Neural crest cell (in vitro differentiated cells): ENCODE measurements at regions not wholly inside any gene's neighbourhood (a gene's known extent, or its start where the extent isn't known, plus 50 kb on each side); places are given as distances from the start of the nearest gene placed in this dataset.

Experiments used
- DNase-seq: peaks from one replicate; pipeline ENCODE4 v3.0.0; 2021; ENCODE audit warnings: low read depth, mixed read lengths, low spot score
- H3K27ac Mint-ChIP-seq: one replicate; pipeline ENCODE4 v1.8.0; 2021; ENCODE audit warnings: mild to moderate bottlenecking, mixed read lengths; ENCODE audit not compliant: unreplicated experiment
- H3K27me3 Mint-ChIP-seq: 2 replicates; pipeline ENCODE4 v1.8.0; 2021; ENCODE audit warnings: low read depth, mild to moderate bottlenecking, mixed read lengths
- H3K36me3 Mint-ChIP-seq: 2 replicates; pipeline ENCODE4 v1.8.0; 2021; ENCODE audit warnings: low read depth, mild to moderate bottlenecking, mixed read lengths
- H3K4me1 Mint-ChIP-seq: 2 replicates; pipeline ENCODE4 v1.8.0; 2021; ENCODE audit warnings: mixed read lengths
- H3K4me3 Mint-ChIP-seq: one replicate; pipeline ENCODE4 v1.8.0; 2021; ENCODE audit warnings: mild to moderate bottlenecking, mixed read lengths
- H3K9me3 Mint-ChIP-seq: 2 replicates; pipeline ENCODE4 v1.8.0; 2021; ENCODE audit warnings: mixed read lengths
- CTCF ChIP-seq: fragments of 200-600 bp; sonication (generic); conservative IDR thresholded peaks from 2 replicates; pipeline ENCODE4 v1.5.0; 2021; ENCODE audit warnings: antibody characterized with exemption, mild to moderate bottlenecking

- H3K4me3 Mint-ChIP-seq, result no peak overlapping the region
- no peak for TF ChIP-seq CTCF
- no peak for DNase-seq
Measured at GRCh38 chr20:40331249-40331648, 357.8 kb downstream of the MAFB start.

GRCh38 chr20:40329321-40329720, 359.7 kb downstream of the MAFB start:
- Mint-ChIP-seq H3K27ac (no peak overlapping the region), H3K4me3 (no peak overlapping the region), H3K36me3 (no peaks in the 10 kb centered on the region), H3K27me3 (peaks cover 18% of the 10 kb centered on the region), H3K4me1 (no peaks in the 10 kb centered on the region), H3K9me3 (no peaks in the 10 kb centered on the region)
- no peak for TF ChIP-seq CTCF
- DNase-seq, result no peak

More at GRCh38 chr20:40331249-40331648, 357.8 kb downstream of the MAFB start:
- Mint-ChIP-seq H3K27me3 (peaks cover 26% of the 10 kb centered on the region), H3K36me3 (no peaks in the 10 kb centered on the region), H3K4me1 (peaks cover 13% of the 10 kb centered on the region), H3K27ac (no peak overlapping the region), H3K9me3 (no peaks in the 10 kb centered on the region)

GRCh38 chr20:40326784-40327183, 362.3 kb downstream of the MAFB start:
- H3K36me3 Mint-ChIP-seq, result no peaks in the 10 kb centered on the region
- H3K27me3 Mint-ChIP-seq, result peaks cover 5% of the 10 kb centered on the region
- no peak overlapping the region for H3K27ac Mint-ChIP-seq
- TF ChIP-seq CTCF, result no peak
- H3K4me1 Mint-ChIP-seq, result no peaks in the 10 kb centered on the region
- H3K4me3 Mint-ChIP-seq, result no peak overlapping the region
- DNase-seq, result no peak
- no peaks in the 10 kb centered on the region for H3K9me3 Mint-ChIP-seq

- Mint-ChIP-seq H3K27ac (no peak overlapping the region), H3K4me3 (no peak overlapping the region), H3K9me3 (no peaks in the 10 kb centered on the region), H3K27me3 (peaks cover 5% of the 10 kb centered on the region), H3K4me1 (no peaks in the 10 kb centered on the region), H3K36me3 (no peaks in the 10 kb centered on the region)
- no peak for DNase-seq
- TF ChIP-seq CTCF, result no peak
Measured at GRCh38 chr20:40325006-40325568, 363.9 kb downstream of the MAFB start.

GRCh38 chr20:40323361-40323794, 365.7 kb downstream of the MAFB start:
- Mint-ChIP-seq H3K4me1 (no peaks in the 10 kb centered on the region), H3K4me3 (no peak overlapping the region), H3K9me3 (no peaks in the 10 kb centered on the region), H3K27me3 (peaks cover 7% of the 10 kb centered on the region), H3K27ac (no peak overlapping the region), H3K36me3 (no peaks in the 10 kb centered on the region)
- no peak for DNase-seq
- TF ChIP-seq CTCF, result no peak

- no peaks in the 10 kb centered on the region for H3K36me3 Mint-ChIP-seq
- H3K27me3 Mint-ChIP-seq, result peaks cover 7% of the 10 kb centered on the region
- no peak overlapping the region for H3K4me3 Mint-ChIP-seq
- DNase-seq, result no peak
- no peak overlapping the region for H3K27ac Mint-ChIP-seq
- no peaks in the 10 kb centered on the region for H3K4me1 Mint-ChIP-seq
- H3K9me3 Mint-ChIP-seq, result no peaks in the 10 kb centered on the region
- TF ChIP-seq CTCF, result no peak
Measured at GRCh38 chr20:40322941-40323340, 366.1 kb downstream of the MAFB start.
